ENCODE measurements at regions not wholly inside any gene's neighbourhood (a gene's known extent, or its start where the extent isn't known, plus 50 kb on each side); places are given as distances from the start of the nearest gene placed in this dataset.

- TF ChIP-seq CTCF (IDR thresholded peaks at IDR 0.05) (peak in 5 of 7 experiments; percentile 49 to 57 (median 52)), POLR2AphosphoS5 (IDR thresholded peaks at IDR 0.05) (no peak), EP300 (IDR thresholded peaks at IDR 0.05) (no peak)
Observed at GRCh38 chr15:77821188-77821958, 188.7 kb upstream of the LINGO1 start.
